ENCODE measurements at regions not wholly inside any gene's neighbourhood (a gene's known extent, or its start where the extent isn't known, plus 50 kb on each side); places are given as distances from the start of the nearest gene placed in this dataset.

DNA sequence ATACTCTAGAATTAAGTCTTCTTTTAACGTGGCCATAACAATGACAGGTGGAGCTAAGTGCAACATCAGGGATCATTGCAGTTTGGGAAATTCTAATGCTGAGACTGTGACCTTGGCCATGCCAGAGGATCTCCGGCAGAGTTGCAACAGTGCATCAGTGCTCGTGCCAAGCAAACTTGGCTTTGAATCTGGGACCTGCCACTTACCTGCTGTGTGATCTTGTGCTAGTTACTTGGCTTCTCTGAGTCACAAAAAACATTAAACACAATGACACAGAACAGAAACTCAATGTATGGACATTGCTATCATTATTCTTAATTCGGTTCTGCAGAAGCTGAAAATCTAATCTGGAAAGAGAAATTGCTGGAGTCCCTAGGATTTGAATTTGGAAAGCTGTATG lies 435.5 kb upstream of the CCL2 start:
- TF ChIP-seq, protein P1, sequence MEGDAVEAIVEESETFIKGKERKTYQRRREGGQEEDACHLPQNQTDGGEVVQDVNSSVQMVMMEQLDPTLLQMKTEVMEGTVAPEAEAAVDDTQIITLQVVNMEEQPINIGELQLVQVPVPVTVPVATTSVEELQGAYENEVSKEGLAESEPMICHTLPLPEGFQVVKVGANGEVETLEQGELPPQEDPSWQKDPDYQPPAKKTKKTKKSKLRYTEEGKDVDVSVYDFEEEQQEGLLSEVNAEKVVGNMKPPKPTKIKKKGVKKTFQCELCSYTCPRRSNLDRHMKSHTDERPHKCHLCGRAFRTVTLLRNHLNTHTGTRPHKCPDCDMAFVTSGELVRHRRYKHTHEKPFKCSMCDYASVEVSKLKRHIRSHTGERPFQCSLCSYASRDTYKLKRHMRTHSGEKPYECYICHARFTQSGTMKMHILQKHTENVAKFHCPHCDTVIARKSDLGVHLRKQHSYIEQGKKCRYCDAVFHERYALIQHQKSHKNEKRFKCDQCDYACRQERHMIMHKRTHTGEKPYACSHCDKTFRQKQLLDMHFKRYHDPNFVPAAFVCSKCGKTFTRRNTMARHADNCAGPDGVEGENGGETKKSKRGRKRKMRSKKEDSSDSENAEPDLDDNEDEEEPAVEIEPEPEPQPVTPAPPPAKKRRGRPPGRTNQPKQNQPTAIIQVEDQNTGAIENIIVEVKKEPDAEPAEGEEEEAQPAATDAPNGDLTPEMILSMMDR (IDR thresholded peaks at IDR 0.05; ENCODE audit: low read length), result no peak
- no peak for TF ChIP-seq EZH2 (IDR thresholded peaks at IDR 0.05; ENCODE audit: borderline replicate concordance, low read length)
